ENCODE measurements at regions not wholly inside any gene's neighbourhood (a gene's known extent, or its start where the extent isn't known, plus 50 kb on each side); places are given as distances from the start of the nearest gene placed in this dataset.

- no peak for DNase-seq (ENCODE audit: low read depth, low spot score)
- Histone ChIP-seq H3K27ac (ENCODE audit: low read depth, low read length) (no peak overlapping the region), H3K27me3 (ENCODE audit: control insufficient read depth, insufficient read depth, low read length) (no peaks in the 10 kb centered on the region), H3K9me3 (ENCODE audit: control insufficient read depth, insufficient read depth, low read length) (peaks cover 3% of the 10 kb centered on the region; the same call in 1 of the 2 replicates), H3K4me3 (ENCODE audit: low read depth, low read length) (no peak overlapping the region)
- no peak for TF ChIP-seq CTCF (IDR thresholded peaks at IDR 0.05; ENCODE audit: low read depth, low read length)
- POLR2A ChIA-PET = no interaction called here
- CTCF ChIA-PET = no interaction called here
Observed at GRCh38 chr12:60216226-60216625, 620.4 kb downstream of the SLC16A7 start.

DNA sequence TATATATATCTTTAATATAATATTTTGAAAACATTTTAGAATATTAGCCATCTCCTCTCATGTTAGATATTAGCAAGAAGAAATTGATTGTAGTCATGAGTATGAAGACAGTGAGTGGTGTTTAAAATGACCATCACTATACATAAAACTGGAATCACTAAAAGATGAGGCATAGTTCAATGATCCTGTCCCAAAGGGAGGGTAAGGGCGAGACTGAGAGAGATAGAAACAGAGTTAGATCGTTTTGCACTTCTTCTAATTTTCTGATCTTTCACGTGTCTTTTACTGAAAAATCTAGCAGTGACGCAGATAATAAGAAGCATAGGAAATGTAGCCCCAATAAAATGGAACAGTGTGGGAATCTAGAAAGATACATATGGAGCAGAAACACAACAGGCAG is 627.4 kb downstream of the SLC16A7 start:
- Histone ChIP-seq H3K27ac (ENCODE audit: low read depth, low read length) (no peak overlapping the region), H3K27me3 (ENCODE audit: control insufficient read depth, insufficient read depth, low read length) (no peaks in the 10 kb centered on the region), H3K4me3 (ENCODE audit: low read depth, low read length) (no peak overlapping the region), H3K9me3 (ENCODE audit: control insufficient read depth, insufficient read depth, low read length) (no peaks in the 10 kb centered on the region)
- CTCF ChIA-PET = no interaction called here
- TF ChIP-seq CTCF (IDR thresholded peaks at IDR 0.05; ENCODE audit: low read depth, low read length) = no peak
- POLR2A ChIA-PET = no interaction called here
- DNase-seq (ENCODE audit: low read depth, low spot score) = no peak

GRCh38 chr12:60225216-60226000 is 629.6 kb downstream of the SLC16A7 start:
- ChIA-PET CTCF (no interaction called here), POLR2A (no interaction called here)
- Histone ChIP-seq H3K27me3 (ENCODE audit: control insufficient read depth, insufficient read depth, low read length) (no peaks in the 10 kb centered on the region), H3K27ac (ENCODE audit: low read depth, low read length) (no peak overlapping the region), H3K4me3 (ENCODE audit: low read depth, low read length) (no peak overlapping the region), H3K9me3 (ENCODE audit: control insufficient read depth, insufficient read depth, low read length) (no peaks in the 10 kb centered on the region)
- no peak for TF ChIP-seq CTCF (IDR thresholded peaks at IDR 0.05; ENCODE audit: low read depth, low read length)
- DNase-seq (ENCODE audit: low read depth, low spot score) = no peak

- POLR2A ChIA-PET = no interaction called here
- Histone ChIP-seq H3K27ac (ENCODE audit: low read depth, low read length) (no peak overlapping the region), H3K9me3 (ENCODE audit: control insufficient read depth, insufficient read depth, low read length) (no peaks in the 10 kb centered on the region), H3K27me3 (ENCODE audit: control insufficient read depth, insufficient read depth, low read length) (no peaks in the 10 kb centered on the region), H3K4me3 (ENCODE audit: low read depth, low read length) (no peak overlapping the region)
- CTCF ChIA-PET = no interaction called here
- DNase-seq (ENCODE audit: low read depth, low spot score) = no peak
- no peak for TF ChIP-seq CTCF (IDR thresholded peaks at IDR 0.05; ENCODE audit: low read depth, low read length)
Observed at GRCh38 chr12:60227916-60228315, 632.1 kb downstream of the SLC16A7 start.

DNA sequence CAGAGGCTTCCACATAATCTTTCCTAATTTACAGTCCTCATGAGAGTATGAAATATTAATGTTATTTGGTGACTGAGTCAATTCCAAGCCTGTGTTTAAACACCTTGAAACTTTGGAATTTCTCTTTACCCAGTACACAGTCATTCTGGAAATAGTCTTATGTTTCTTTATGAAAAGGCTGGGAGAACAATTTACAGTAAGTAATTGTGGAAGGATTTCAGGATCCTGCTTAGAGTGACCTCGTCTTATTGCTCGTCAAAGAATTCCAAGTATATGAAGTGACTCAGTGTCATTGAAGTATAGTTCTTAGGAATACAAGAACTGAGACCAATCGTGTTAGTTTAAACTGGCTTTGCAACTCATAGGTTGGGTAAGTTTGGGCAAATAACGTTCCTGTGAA is 634.2 kb downstream of the SLC16A7 start:
- ChIA-PET CTCF (no interaction called here), POLR2A (no interaction called here)
- Histone ChIP-seq H3K27me3 (ENCODE audit: control insufficient read depth, insufficient read depth, low read length) (no peaks in the 10 kb centered on the region), H3K27ac (ENCODE audit: low read depth, low read length) (no peak overlapping the region), H3K4me3 (ENCODE audit: low read depth, low read length) (no peak overlapping the region), H3K9me3 (ENCODE audit: control insufficient read depth, insufficient read depth, low read length) (peaks cover 4% of the 10 kb centered on the region; the same call in 1 of the 2 replicates)
- no peak for DNase-seq (ENCODE audit: low read depth, low spot score)
- TF ChIP-seq CTCF (IDR thresholded peaks at IDR 0.05; ENCODE audit: low read depth, low read length) = no peak
